A549 (cell line): ENCODE measurements at regions not wholly inside any gene's neighbourhood (a gene's known extent, or its start where the extent isn't known, plus 50 kb on each side); places are given as distances from the start of the nearest gene placed in this dataset.

Source experiments
- ATAC-seq, 2 experiments: fragments of 200-7000 bp in 1 of 2; fragments of >200 bp in 1 of 2; cut with Nextera tagmentation in 1 of 2; cut with Tn5 transposase in 1 of 2; 3 replicates each; pipeline versions ENCODE4 v1.8.0 to v1.9.1; 2018 to 2020; ENCODE audit warnings: mild to moderate bottlenecking in 1 of 2, moderate library complexity in 1 of 2
- CTCF ChIA-PET: fragments of 300-600 bp; sonication (Branson Sonifier 250); formaldehyde crosslinking; extraction: SDS; loops from one replicate; lab custom pipeline; 2021; ENCODE audit warnings: antibody characterized with exemption, inconsistent platforms; lab: Yijun Ruan, JAX
- POLR2A ChIA-PET: fragments of 350-600 bp; formaldehyde crosslinking; extraction: SDS; loops from one replicate; lab custom pipeline; 2021; ENCODE audit warnings: antibody characterized with exemption, inconsistent platforms; lab: Yijun Ruan, JAX
- DNase-seq, 2 experiments: peaks; one replicate each; pipeline versions ENCODE4 v3.0.0 to v3.0.0-alpha.2; 2011 to 2016; ENCODE audit warnings: low read depth in 1 of 2, low spot score in 1 of 2
- FAIRE-seq: peaks from 2 replicates; lab custom pipeline; 2011; peaks lifted over from hg19 to GRCh38; lab: Jason Lieb, UNC
- H3K27ac ChIP-seq, 2 experiments: fragments of >200 bp; sonication (Bioruptor Twin); formaldehyde crosslinking; 3 replicates each; pipeline ENCODE4 v1.5.1; 2016 to 2017
- H3K4me1 ChIP-seq: fragments of >200 bp; sonication (Bioruptor Twin); formaldehyde crosslinking; 3 replicates; pipeline ENCODE4 v1.6.1; 2016
- H3K4me2 ChIP-seq: fragments of >200 bp; sonication (Bioruptor Twin); formaldehyde crosslinking; 3 replicates; pipeline ENCODE4 v1.6.1; 2016
- H3K4me3 ChIP-seq: fragments of >200 bp; sonication (Bioruptor Twin); formaldehyde crosslinking; 3 replicates; pipeline ENCODE4 v1.5.1; 2016
- H3K9me3 ChIP-seq: fragments of >200 bp; sonication (Bioruptor Twin); formaldehyde crosslinking; 3 replicates; pipeline ENCODE4 v1.6.1; 2016
- BHLHE40 ChIP-seq: IDR thresholded peaks from 2 replicates; pipeline ENCODE4 v1.6.1; 2012; ENCODE audit warnings: low read depth, low read length, inconsistent platforms
- EHF ChIP-seq: fragments of 250-450 bp; sonication (Bioruptor Pico); IDR thresholded peaks from 2 replicates; pipeline ENCODE4 v1.5.0; 2020; ENCODE audit warnings: mild to moderate bottlenecking
- EHMT2 ChIP-seq: fragments of 200-600 bp; sonication (generic); IDR thresholded peaks from 2 replicates; pipeline ENCODE4 v1.6.1; 2016; ENCODE audit warnings: antibody characterized with exemption, low read depth, mild to moderate bottlenecking, moderate library complexity
- FOSL2 ChIP-seq, 2 experiments: fragments of 450-650 bp in 1 of 2; fragments of >200 bp in 1 of 2; sonication (Bioruptor Twin) in 1 of 2; formaldehyde crosslinking; IDR thresholded peaks; 2 replicates each; pipeline versions ENCODE4 v1.5.0 to v1.6.1; 2016 to 2020; ENCODE audit warnings: mild to moderate bottlenecking in 1 of 2, moderate library complexity in 1 of 2
- HOXA7 ChIP-seq: fragments of 250-450 bp; sonication (Bioruptor Pico); IDR thresholded peaks from 2 replicates; pipeline ENCODE4 v1.5.0; 2020; ENCODE audit warnings: mild to moderate bottlenecking, moderate library complexity
- HOXB5 ChIP-seq: fragments of 250-450 bp; sonication (Bioruptor Pico); IDR thresholded peaks from 2 replicates; pipeline ENCODE4 v1.5.0; 2020; ENCODE audit warnings: mild to moderate bottlenecking, moderate library complexity
- MAZ ChIP-seq: fragments of 150-350 bp; IDR thresholded peaks from 2 replicates; pipeline ENCODE4 v1.6.1; 2014; ENCODE audit warnings: antibody characterized with exemption, low read depth, low read length, borderline replicate concordance
- NFE2L2 ChIP-seq: fragments of 150-350 bp; conservative IDR thresholded peaks from 2 replicates; pipeline ENCODE4 v1.6.1; 2014; ENCODE audit warnings: low read length
- PHF8 ChIP-seq: fragments of 200-600 bp; sonication (generic); IDR thresholded peaks from 2 replicates; pipeline ENCODE4 v1.6.1; 2016; ENCODE audit warnings: low read depth, mild to moderate bottlenecking, antibody characterized with exemption, moderate library complexity, borderline replicate concordance
- POLR2AphosphoS2 ChIP-seq: conservative IDR thresholded peaks from 2 replicates; pipeline ENCODE4 v1.6.1; 2012; ENCODE audit warnings: low read length, improper control_type of control experiment, inconsistent platforms
- RAD21 ChIP-seq, 2 experiments: fragments of >200 bp in 1 of 2; sonication (Bioruptor Twin) in 1 of 2; formaldehyde crosslinking in 1 of 2; IDR thresholded peaks in 1 of 2; conservative IDR thresholded peaks in 1 of 2; 2 replicates in 1 of 2; 3 replicates in 1 of 2; pipeline ENCODE4 v1.6.1; 2012 to 2018; ENCODE audit warnings: inconsistent platforms in 1 of 2
- RARB ChIP-seq: fragments of 250-450 bp; sonication (Bioruptor Pico); IDR thresholded peaks from 2 replicates; pipeline ENCODE4 v1.8.0; 2021; ENCODE audit warnings: mild to moderate bottlenecking, moderate library complexity
- RFX5 ChIP-seq: fragments of 450-650 bp; IDR thresholded peaks from 2 replicates; pipeline ENCODE4 v1.7.1; 2014; ENCODE audit warnings: antibody characterized with exemption, mild to moderate bottlenecking, moderate library complexity
- SREBF2 ChIP-seq: fragments of 450-650 bp; IDR thresholded peaks from 2 replicates; pipeline ENCODE4 v1.6.1; 2014; ENCODE audit warnings: mild to moderate bottlenecking, moderate library complexity
- TP53 ChIP-seq: fragments of 250-450 bp; sonication (Bioruptor Pico); IDR thresholded peaks from 2 replicates; pipeline ENCODE4 v1.5.0; 2021; ENCODE audit warnings: mild to moderate bottlenecking, moderate library complexity
- WGBS: methylation state at CpG from one replicate; pipeline ENCODE4 v1.1.6; 2017; ENCODE audit errors: missing lambda C conversion rate; 5-methylcytosine and 5-hydroxymethylcytosine counted together
- TF ChIP-seq, protein P1 (sequence below): fragments of >200 bp; sonication (Bioruptor Twin); formaldehyde crosslinking; IDR thresholded peaks from 3 replicates; pipeline ENCODE4 v1.5.1; 2016
- TF ChIP-seq, protein P2 (sequence below): fragments of >200 bp; sonication (Bioruptor Twin); formaldehyde crosslinking; IDR thresholded peaks from 3 replicates; pipeline ENCODE4 v1.6.1; 2016
- TF ChIP-seq, protein P3 (sequence below): IDR thresholded peaks from 2 replicates; pipeline ENCODE4 v1.6.1; 2012; ENCODE audit warnings: low read depth, borderline replicate concordance
- TF ChIP-seq, protein P4 (sequence below): fragments of 150-350 bp; IDR thresholded peaks from 2 replicates; pipeline ENCODE4 v1.6.1; 2014; ENCODE audit warnings: low read depth, mild to moderate bottlenecking, low read length
- TF ChIP-seq, protein P5 (sequence below): fragments of 250-450 bp; sonication (Bioruptor Pico); IDR thresholded peaks from 2 replicates; pipeline ENCODE4 v1.5.0; 2020; ENCODE audit warnings: low read depth, mild to moderate bottlenecking, moderate library complexity
- TF ChIP-seq, protein P6 (sequence below): fragments of 200-600 bp; sonication (generic); IDR thresholded peaks from 2 replicates; pipeline ENCODE4 v1.6.1; 2016; ENCODE audit warnings: antibody characterized with exemption, mild to moderate bottlenecking, moderate library complexity

DNA sequence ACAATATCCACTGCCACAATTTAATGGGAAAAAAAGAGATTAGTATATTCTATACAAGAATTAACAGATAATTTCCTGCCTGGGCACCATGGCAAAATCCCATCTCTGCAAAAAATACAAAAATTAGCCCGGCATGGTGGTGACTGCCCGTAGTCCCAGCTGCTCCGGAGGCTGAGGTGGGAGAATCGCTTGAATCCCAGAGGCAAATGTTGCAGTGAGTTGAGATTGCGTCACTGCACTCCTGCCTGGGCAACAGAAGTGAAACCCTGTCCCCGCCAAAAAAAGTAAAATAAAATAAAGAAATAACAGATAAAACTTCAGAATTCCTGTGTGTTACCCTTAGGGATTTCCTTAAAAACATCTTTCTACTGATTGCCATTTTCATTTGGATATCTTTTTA is 1194.8 kb upstream of the PIK3C3 start:
- DNase-seq (no peak), FAIRE-seq (no peak), ATAC-seq (no peak)
- TF ChIP-seq, protein P1, sequence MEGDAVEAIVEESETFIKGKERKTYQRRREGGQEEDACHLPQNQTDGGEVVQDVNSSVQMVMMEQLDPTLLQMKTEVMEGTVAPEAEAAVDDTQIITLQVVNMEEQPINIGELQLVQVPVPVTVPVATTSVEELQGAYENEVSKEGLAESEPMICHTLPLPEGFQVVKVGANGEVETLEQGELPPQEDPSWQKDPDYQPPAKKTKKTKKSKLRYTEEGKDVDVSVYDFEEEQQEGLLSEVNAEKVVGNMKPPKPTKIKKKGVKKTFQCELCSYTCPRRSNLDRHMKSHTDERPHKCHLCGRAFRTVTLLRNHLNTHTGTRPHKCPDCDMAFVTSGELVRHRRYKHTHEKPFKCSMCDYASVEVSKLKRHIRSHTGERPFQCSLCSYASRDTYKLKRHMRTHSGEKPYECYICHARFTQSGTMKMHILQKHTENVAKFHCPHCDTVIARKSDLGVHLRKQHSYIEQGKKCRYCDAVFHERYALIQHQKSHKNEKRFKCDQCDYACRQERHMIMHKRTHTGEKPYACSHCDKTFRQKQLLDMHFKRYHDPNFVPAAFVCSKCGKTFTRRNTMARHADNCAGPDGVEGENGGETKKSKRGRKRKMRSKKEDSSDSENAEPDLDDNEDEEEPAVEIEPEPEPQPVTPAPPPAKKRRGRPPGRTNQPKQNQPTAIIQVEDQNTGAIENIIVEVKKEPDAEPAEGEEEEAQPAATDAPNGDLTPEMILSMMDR, result no peak
- TF ChIP-seq, protein P2, sequence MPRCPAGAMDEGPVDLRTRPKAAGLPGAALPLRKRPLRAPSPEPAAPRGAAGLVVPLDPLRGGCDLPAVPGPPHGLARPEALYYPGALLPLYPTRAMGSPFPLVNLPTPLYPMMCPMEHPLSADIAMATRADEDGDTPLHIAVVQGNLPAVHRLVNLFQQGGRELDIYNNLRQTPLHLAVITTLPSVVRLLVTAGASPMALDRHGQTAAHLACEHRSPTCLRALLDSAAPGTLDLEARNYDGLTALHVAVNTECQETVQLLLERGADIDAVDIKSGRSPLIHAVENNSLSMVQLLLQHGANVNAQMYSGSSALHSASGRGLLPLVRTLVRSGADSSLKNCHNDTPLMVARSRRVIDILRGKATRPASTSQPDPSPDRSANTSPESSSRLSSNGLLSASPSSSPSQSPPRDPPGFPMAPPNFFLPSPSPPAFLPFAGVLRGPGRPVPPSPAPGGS, result no peak
- TF ChIP-seq, protein P3, sequence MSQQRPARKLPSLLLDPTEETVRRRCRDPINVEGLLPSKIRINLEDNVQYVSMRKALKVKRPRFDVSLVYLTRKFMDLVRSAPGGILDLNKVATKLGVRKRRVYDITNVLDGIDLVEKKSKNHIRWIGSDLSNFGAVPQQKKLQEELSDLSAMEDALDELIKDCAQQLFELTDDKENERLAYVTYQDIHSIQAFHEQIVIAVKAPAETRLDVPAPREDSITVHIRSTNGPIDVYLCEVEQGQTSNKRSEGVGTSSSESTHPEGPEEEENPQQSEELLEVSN, result no peak
- TF ChIP-seq TP53 (CRISPR knock-in tag) (no peak), EHF (CRISPR knock-in tag) (no peak), RFX5 (no peak), PHF8 (no peak), RAD21 (conservative IDR thresholded peaks at IDR 0.05 in 1 of 2, IDR thresholded peaks at IDR 0.05 in 1 of 2) (no peak), HOXB5 (CRISPR knock-in tag) (no peak), RARB (CRISPR knock-in tag) (no peak), MAZ (no peak), SREBF2 (no peak), POLR2AphosphoS2 (no peak)
- POLR2A ChIA-PET, result no interaction called here
- WGBS, result 34% methylated on average over 6 of the region's 6 CpGs
- Histone ChIP-seq H3K4me2 (no peak overlapping the region), H3K27ac (no peak overlapping the region), H3K4me3 (no peak overlapping the region), H3K9me3 (no peaks in the 10 kb centered on the region), H3K4me1 (no peaks in the 10 kb centered on the region)
- CTCF ChIA-PET, result no interaction called here

DNA sequence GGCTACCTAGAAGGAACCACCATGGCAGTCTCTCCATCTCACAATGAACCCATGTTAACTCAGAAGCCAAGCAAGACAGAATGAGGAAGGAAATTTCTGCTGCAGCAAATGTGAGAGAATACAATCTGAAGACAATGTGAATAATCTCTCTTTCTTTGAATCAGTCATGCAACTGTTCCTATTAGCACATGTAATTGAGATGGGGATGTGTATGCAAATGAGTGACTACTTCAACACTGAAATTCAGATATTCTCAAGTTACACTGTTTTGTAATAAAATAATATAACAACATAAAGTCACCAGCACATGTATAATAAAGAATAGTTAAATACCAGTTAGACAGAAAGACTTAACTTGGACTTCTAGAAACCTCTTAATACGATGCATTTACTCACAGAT is 1200.6 kb upstream of the PIK3C3 start:
- FAIRE-seq, result no peak
- no peak overlapping the region for H3K27ac ChIP-seq
- no peaks in the 10 kb centered on the region for H3K9me3 ChIP-seq
- ChIA-PET POLR2A (no interaction called here), CTCF (no interaction called here)
- no peak overlapping the region for H3K4me2 ChIP-seq
- no peak for DNase-seq
- no peaks in the 10 kb centered on the region for H3K4me1 ChIP-seq
- no peak for ATAC-seq
- no peak overlapping the region for H3K4me3 ChIP-seq
- 0% methylated on average over 1 of the region's 1 CpG for WGBS
- no peak for TF ChIP-seq FOSL2 (IDR thresholded peaks at IDR 0.05)
- TF ChIP-seq FOSL2 (CRISPR knock-in tag; IDR thresholded peaks at IDR 0.05), result no peak
- TF ChIP-seq NFE2L2, result no peak
- TF ChIP-seq HOXA7 (CRISPR knock-in tag), result no peak
- no peak for TF ChIP-seq BHLHE40
- TF ChIP-seq, protein P4, sequence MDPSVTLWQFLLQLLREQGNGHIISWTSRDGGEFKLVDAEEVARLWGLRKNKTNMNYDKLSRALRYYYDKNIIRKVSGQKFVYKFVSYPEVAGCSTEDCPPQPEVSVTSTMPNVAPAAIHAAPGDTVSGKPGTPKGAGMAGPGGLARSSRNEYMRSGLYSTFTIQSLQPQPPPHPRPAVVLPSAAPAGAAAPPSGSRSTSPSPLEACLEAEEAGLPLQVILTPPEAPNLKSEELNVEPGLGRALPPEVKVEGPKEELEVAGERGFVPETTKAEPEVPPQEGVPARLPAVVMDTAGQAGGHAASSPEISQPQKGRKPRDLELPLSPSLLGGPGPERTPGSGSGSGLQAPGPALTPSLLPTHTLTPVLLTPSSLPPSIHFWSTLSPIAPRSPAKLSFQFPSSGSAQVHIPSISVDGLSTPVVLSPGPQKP, result no peak

DNA sequence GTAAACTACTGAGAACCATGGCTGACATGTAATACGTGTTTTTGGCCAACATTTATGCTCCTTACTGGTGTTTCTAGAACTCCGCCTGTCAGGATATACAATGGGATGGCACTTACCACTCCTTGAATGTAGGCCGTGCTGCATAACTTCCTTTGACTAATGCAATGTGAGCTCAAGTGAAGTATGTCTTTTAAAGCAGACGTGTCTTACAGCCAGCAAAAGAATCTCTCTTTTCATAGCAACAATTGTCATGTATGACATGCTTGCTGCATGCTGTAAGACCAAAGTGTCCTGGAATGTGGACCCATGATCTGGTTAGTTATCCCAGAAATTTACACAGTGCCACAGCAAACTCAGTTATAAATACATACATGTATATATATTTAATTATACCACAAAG is 1202.7 kb upstream of the PIK3C3 start:
- ChIA-PET CTCF (no interaction called here), POLR2A (no interaction called here)
- 26% methylated on average over 4 of the region's 4 CpGs for WGBS
- ATAC-seq (no peak), FAIRE-seq (no peak), DNase-seq (no peak)
- Histone ChIP-seq H3K4me1 (no peaks in the 10 kb centered on the region), H3K9me3 (no peaks in the 10 kb centered on the region), H3K27ac (no peak overlapping the region), H3K4me2 (no peak overlapping the region), H3K4me3 (no peak overlapping the region)
- TF ChIP-seq EHMT2 (no peak), NFE2L2 (no peak), MAZ (no peak)
- TF ChIP-seq, protein P5, sequence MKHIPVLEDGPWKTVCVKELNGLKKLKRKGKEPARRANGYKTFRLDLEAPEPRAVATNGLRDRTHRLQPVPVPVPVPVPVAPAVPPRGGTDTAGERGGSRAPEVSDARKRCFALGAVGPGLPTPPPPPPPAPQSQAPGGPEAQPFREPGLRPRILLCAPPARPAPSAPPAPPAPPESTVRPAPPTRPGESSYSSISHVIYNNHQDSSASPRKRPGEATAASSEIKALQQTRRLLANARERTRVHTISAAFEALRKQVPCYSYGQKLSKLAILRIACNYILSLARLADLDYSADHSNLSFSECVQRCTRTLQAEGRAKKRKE, result no peak
- TF ChIP-seq, protein P3, result no peak
- TF ChIP-seq, protein P6, sequence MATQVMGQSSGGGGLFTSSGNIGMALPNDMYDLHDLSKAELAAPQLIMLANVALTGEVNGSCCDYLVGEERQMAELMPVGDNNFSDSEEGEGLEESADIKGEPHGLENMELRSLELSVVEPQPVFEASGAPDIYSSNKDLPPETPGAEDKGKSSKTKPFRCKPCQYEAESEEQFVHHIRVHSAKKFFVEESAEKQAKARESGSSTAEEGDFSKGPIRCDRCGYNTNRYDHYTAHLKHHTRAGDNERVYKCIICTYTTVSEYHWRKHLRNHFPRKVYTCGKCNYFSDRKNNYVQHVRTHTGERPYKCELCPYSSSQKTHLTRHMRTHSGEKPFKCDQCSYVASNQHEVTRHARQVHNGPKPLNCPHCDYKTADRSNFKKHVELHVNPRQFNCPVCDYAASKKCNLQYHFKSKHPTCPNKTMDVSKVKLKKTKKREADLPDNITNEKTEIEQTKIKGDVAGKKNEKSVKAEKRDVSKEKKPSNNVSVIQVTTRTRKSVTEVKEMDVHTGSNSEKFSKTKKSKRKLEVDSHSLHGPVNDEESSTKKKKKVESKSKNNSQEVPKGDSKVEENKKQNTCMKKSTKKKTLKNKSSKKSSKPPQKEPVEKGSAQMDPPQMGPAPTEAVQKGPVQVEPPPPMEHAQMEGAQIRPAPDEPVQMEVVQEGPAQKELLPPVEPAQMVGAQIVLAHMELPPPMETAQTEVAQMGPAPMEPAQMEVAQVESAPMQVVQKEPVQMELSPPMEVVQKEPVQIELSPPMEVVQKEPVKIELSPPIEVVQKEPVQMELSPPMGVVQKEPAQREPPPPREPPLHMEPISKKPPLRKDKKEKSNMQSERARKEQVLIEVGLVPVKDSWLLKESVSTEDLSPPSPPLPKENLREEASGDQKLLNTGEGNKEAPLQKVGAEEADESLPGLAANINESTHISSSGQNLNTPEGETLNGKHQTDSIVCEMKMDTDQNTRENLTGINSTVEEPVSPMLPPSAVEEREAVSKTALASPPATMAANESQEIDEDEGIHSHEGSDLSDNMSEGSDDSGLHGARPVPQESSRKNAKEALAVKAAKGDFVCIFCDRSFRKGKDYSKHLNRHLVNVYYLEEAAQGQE, result no peak
